ENCODE measurements at regions not wholly inside any gene's neighbourhood (a gene's known extent, or its start where the extent isn't known, plus 50 kb on each side); places are given as distances from the start of the nearest gene placed in this dataset.

DNA sequence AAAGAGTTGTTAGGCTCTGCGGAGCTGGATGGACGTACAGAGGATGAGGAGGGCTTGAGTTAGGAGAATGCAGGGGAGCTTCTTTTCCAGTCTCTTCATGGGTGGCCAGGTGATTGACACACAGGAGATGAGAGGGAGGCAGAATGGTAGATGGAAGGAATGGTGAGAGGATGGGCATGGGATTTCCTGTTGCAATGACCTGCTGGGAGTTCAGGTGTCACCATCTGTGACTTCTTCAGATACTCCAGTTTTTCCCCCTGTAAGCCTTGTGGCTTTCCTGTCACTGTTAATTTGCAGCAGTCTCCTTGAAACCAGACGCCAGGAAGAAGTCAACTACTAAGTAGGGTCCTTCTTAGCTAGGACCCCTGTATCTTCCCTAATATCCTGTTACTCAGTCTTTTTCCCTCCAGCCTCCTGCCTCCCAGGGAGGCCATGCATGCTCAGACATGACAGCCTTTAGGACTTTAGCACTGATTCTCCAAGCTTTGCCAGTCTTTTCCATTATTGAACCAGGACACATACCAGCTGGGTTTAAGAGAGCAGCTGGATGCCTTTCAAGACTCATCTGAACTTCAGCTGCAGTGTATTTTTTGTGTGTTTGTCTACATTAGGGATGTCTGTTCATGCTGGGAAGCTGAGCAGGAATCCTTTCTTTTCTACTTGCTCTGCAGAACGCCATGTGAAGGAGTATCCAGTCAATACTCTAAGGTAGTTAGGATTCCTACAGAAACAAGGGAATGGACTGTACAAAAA is 67.2 kb upstream of the CD180 start:
- H3K36me3 ChIP-seq (ENCODE audit: insufficient read depth, low read length) = no peaks in the 10 kb centered on the region
- Mint-ChIP-seq H3K36me3 (peaks cover 0 to 3% (median 0%) of the 10 kb centered on the region in 3 donors), H3K4me1 (no peaks in the 10 kb centered on the region), H3K27ac (no peak overlapping the region), H3K9me3 (no peaks in the 10 kb centered on the region), H3K4me3 (no peak overlapping the region), H3K27me3 (peaks cover 7 to 11% of the 10 kb centered on the region in 2 donors)
- CTCF ChIA-PET = interaction anchor here (1.2 kb wide), 1 partner anchor 18 kb away, joined by 4 read pairs; no protein-coding TSS in a partner anchor
- H3K27me3 ChIP-seq (ENCODE audit: insufficient read depth, low read length, poor library complexity, severe bottlenecking) = no peaks in the 10 kb centered on the region
- no peak overlapping the region for H3K4me3 ChIP-seq (ENCODE audit: low read length)
- no peak for DNase-seq
- POLR2A ChIA-PET = no interaction called here
- H3K4me1 ChIP-seq (ENCODE audit: insufficient read depth, low read length) = no peaks in the 10 kb centered on the region
- no peaks in the 10 kb centered on the region for H3K9me3 ChIP-seq (ENCODE audit: low read length)
- H3K27ac ChIP-seq (ENCODE audit: low read depth, low read length) = no peak overlapping the region

DNA sequence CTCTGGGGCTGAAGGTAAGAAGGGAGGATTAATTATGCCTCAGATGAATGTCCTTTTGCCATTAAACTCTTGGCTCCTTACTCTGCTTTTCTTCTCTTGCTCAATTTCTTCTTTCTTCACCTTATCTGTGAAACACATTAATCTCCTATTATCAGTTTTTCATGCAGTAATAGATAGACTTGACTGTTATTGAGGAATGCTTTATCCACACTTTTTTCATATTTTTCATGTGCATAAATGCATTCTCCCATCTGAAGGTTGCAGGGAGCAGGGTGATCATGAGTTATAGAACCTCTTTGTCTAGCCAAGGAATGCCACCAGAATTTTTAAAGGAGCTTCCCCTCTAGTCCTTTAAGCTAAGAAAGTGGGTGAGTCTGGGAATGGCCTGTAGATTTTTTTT is 66.4 kb upstream of the CD180 start:
- Histone ChIP-seq H3K4me1 (ENCODE audit: insufficient read depth, low read length) (no peaks in the 10 kb centered on the region), H3K9me3 (ENCODE audit: low read length) (no peaks in the 10 kb centered on the region), H3K36me3 (ENCODE audit: insufficient read depth, low read length) (no peaks in the 10 kb centered on the region), H3K4me3 (ENCODE audit: low read length) (no peak overlapping the region), H3K27me3 (ENCODE audit: insufficient read depth, low read length, poor library complexity, severe bottlenecking) (no peaks in the 10 kb centered on the region), H3K27ac (ENCODE audit: low read depth, low read length) (no peak overlapping the region)
- DNase-seq = no peak
- H3K27me3 Mint-ChIP-seq = peaks cover 7 to 12% of the 10 kb centered on the region in 2 donors
- H3K9me3 Mint-ChIP-seq = no peaks in the 10 kb centered on the region
- H3K27ac Mint-ChIP-seq = no peak overlapping the region
- peaks cover 0 to 3% (median 2%) of the 10 kb centered on the region in 3 donors for H3K36me3 Mint-ChIP-seq
- H3K4me3 Mint-ChIP-seq = no peak overlapping the region
- POLR2A ChIA-PET = no interaction called here
- CTCF ChIA-PET = no interaction called here
- no peaks in the 10 kb centered on the region for H3K4me1 Mint-ChIP-seq

DNA sequence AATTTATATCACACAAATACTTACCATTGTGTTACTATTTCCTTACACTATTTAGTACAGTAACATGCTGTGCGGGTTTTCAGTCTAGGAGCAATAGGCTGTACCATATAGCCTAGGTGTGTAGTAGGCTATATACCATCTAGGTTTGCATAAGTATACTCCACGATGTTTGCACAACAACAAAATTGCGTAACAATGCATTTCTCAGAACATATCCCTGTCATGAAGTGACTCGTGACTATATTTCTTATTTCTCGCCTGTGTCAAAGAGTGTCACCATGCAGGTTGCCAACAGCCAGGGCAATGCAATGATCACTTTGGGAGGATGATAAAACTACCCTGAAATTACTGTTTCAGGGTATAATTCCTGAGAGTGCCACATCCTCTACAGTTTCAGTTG is 65.6 kb upstream of the CD180 start:
- Mint-ChIP-seq H3K36me3 (peaks cover 0 to 3% (median 2%) of the 10 kb centered on the region in 3 donors), H3K27me3 (peaks cover 7 to 12% of the 10 kb centered on the region in 2 donors), H3K4me3 (no peak overlapping the region), H3K27ac (no peak overlapping the region), H3K9me3 (no peaks in the 10 kb centered on the region), H3K4me1 (no peaks in the 10 kb centered on the region)
- H3K36me3 ChIP-seq (ENCODE audit: insufficient read depth, low read length) = no peaks in the 10 kb centered on the region
- H3K27ac ChIP-seq (ENCODE audit: low read depth, low read length) = no peak overlapping the region
- no peaks in the 10 kb centered on the region for H3K9me3 ChIP-seq (ENCODE audit: low read length)
- no peaks in the 10 kb centered on the region for H3K27me3 ChIP-seq (ENCODE audit: insufficient read depth, low read length, poor library complexity, severe bottlenecking)
- DNase-seq = no peak
- no peak overlapping the region for H3K4me3 ChIP-seq (ENCODE audit: low read length)
- ChIA-PET POLR2A (no interaction called here), CTCF (no interaction called here)
- H3K4me1 ChIP-seq (ENCODE audit: insufficient read depth, low read length) = no peaks in the 10 kb centered on the region

DNA sequence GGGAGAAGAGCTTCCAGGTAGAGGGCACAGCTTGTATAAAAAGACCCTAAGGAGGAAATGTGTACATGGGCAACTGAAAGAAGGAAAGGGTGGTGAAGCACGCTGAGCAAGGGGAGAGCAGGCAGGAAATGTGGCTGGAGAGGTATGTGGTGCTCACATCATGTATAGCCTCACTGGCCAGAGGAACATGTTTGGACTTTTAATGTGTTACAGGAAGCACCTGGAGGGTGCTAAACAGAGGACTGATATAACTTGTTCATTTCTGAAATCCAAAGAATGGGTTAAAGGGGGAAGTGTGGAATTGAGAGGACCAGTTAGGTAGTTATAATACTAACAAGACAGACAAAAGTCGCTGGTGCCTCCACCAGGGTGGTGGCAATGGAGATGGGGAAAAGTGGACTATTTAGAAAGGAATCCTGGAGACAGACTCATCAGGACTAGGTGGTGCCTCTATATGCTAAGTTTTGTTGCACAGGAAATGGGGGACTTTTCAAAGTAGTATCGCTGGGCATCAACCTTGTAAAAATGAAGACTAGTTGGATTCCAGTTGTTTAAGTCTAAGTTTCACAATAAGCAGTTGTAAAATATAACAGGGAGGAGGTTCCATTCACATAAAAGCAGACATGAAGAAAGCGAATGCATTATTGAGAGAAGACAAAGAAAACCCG is 63.1 kb upstream of the CD180 start:
- Histone ChIP-seq H3K27me3 (ENCODE audit: insufficient read depth, low read length, poor library complexity, severe bottlenecking) (no peaks in the 10 kb centered on the region), H3K4me1 (ENCODE audit: insufficient read depth, low read length) (no peaks in the 10 kb centered on the region), H3K9me3 (ENCODE audit: low read length) (no peaks in the 10 kb centered on the region), H3K36me3 (ENCODE audit: insufficient read depth, low read length) (no peaks in the 10 kb centered on the region), H3K27ac (ENCODE audit: low read depth, low read length) (no peak overlapping the region), H3K4me3 (ENCODE audit: low read length) (no peak overlapping the region)
- no peaks in the 10 kb centered on the region for H3K4me1 Mint-ChIP-seq
- no peak for DNase-seq
- no peak overlapping the region for H3K27ac Mint-ChIP-seq
- H3K9me3 Mint-ChIP-seq = no peaks in the 10 kb centered on the region
- peaks cover 0 to 5% (median 2%) of the 10 kb centered on the region in 3 donors for H3K36me3 Mint-ChIP-seq
- no peak overlapping the region for H3K4me3 Mint-ChIP-seq
- POLR2A ChIA-PET = no interaction called here
- H3K27me3 Mint-ChIP-seq = peaks cover 7 to 12% of the 10 kb centered on the region in 2 donors
- CTCF ChIA-PET = no interaction called here

DNA sequence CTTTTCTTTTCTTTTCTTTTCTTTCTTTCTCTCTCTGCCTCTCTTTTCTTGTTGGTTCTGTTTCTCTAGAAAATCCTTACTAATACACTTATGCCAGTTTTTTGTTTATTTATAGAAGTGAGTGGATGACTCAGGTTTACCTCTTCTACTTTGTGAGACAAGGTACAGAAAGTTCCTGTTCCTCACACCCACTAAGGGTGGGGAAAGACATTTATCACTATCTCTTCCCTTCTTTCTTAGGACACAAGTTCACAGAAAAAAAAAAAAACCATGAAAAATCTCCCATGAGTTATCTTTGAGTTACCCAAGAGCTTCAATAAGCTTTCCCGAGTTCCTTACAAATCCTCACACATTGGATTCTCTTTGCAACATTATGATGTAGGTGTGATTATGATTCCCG is 60.9 kb upstream of the CD180 start:
- Mint-ChIP-seq H3K4me1 (no peaks in the 10 kb centered on the region), H3K9me3 (peaks cover 0 to 6% (median 0%) of the 10 kb centered on the region in 5 donors), H3K27me3 (peaks cover 11 to 12% of the 10 kb centered on the region in 2 donors), H3K36me3 (peaks cover 0 to 6% (median 2%) of the 10 kb centered on the region in 3 donors), H3K27ac (no peak overlapping the region), H3K4me3 (no peak overlapping the region)
- POLR2A ChIA-PET = no interaction called here
- no peaks in the 10 kb centered on the region for H3K4me1 ChIP-seq (ENCODE audit: insufficient read depth, low read length)
- H3K4me3 ChIP-seq (ENCODE audit: low read length) = no peak overlapping the region
- no peak for DNase-seq
- no peak overlapping the region for H3K27ac ChIP-seq (ENCODE audit: low read depth, low read length)
- CTCF ChIA-PET = no interaction called here
- no peaks in the 10 kb centered on the region for H3K36me3 ChIP-seq (ENCODE audit: insufficient read depth, low read length)
- no peaks in the 10 kb centered on the region for H3K27me3 ChIP-seq (ENCODE audit: insufficient read depth, low read length, poor library complexity, severe bottlenecking)
- no peaks in the 10 kb centered on the region for H3K9me3 ChIP-seq (ENCODE audit: low read length)

DNA sequence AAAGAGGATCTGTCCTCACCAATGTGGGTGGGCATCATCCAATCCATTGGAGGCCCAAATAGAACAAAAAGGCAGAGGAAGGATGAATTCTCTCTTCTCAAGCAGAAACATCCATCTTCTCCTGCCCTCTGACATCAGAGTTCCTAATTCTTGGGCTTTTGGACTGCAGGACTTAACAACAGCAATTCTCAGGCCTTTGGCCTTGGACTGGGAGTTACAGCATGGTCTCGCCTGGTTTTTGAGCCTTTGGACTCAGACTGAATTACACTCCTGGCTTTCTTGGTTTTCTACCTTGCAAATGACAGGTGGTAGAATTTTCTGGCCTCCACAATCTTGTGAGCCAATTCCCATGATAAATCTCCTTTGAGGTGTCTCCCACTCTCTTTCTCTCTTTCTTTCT is 60.5 kb upstream of the CD180 start:
- POLR2A ChIA-PET = no interaction called here
- H3K4me1 Mint-ChIP-seq = no peaks in the 10 kb centered on the region
- H3K27ac ChIP-seq (ENCODE audit: low read depth, low read length) = no peak overlapping the region
- H3K27ac Mint-ChIP-seq = no peak overlapping the region
- CTCF ChIA-PET = no interaction called here
- no peaks in the 10 kb centered on the region for H3K4me1 ChIP-seq (ENCODE audit: insufficient read depth, low read length)
- H3K4me3 Mint-ChIP-seq = no peak overlapping the region
- H3K9me3 Mint-ChIP-seq = peaks cover 0 to 6% (median 0%) of the 10 kb centered on the region in 5 donors
- peaks cover 0 to 9% (median 2%) of the 10 kb centered on the region in 3 donors for H3K36me3 Mint-ChIP-seq
- no peaks in the 10 kb centered on the region for H3K27me3 ChIP-seq (ENCODE audit: insufficient read depth, low read length, poor library complexity, severe bottlenecking)
- no peak for DNase-seq
- H3K9me3 ChIP-seq (ENCODE audit: low read length) = no peaks in the 10 kb centered on the region
- no peak overlapping the region for H3K4me3 ChIP-seq (ENCODE audit: low read length)
- H3K27me3 Mint-ChIP-seq = peaks cover 11 to 12% of the 10 kb centered on the region in 2 donors
- no peaks in the 10 kb centered on the region for H3K36me3 ChIP-seq (ENCODE audit: insufficient read depth, low read length)

DNA sequence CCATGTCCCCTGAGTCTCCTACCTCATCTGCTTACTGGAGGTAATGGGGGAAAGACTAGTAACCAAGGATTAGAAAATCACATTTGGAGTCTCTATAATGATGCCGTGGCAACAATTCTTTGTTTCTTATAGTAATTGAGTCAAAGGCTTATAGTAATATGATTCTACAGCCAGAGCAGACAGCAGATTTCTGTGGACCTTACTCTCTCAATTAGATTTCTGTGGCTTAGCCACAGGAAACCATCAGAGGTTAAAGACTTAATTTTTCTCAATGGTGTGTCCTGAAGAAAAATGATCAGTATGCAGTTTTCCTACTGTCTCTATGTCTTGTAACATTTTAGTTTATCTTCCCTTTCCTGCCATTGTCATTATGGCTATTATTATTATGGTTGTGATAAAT is 59.3 kb upstream of the CD180 start:
- no peaks in the 10 kb centered on the region for H3K4me1 ChIP-seq (ENCODE audit: insufficient read depth, low read length)
- Mint-ChIP-seq H3K27me3 (peaks cover 11 to 12% of the 10 kb centered on the region in 2 donors), H3K4me3 (no peak overlapping the region), H3K9me3 (peaks cover 0 to 6% (median 0%) of the 10 kb centered on the region in 5 donors), H3K36me3 (peaks cover 0 to 9% (median 2%) of the 10 kb centered on the region in 3 donors), H3K4me1 (no peaks in the 10 kb centered on the region), H3K27ac (no peak overlapping the region)
- H3K4me3 ChIP-seq (ENCODE audit: low read length) = no peak overlapping the region
- no peak for DNase-seq
- ChIA-PET CTCF (interaction anchor here (1.5 kb wide), 1 partner anchor 10 kb away, joined by 8 read pairs; no protein-coding TSS in a partner anchor), POLR2A (no interaction called here)
- no peak overlapping the region for H3K27ac ChIP-seq (ENCODE audit: low read depth, low read length)
- H3K36me3 ChIP-seq (ENCODE audit: insufficient read depth, low read length) = no peaks in the 10 kb centered on the region
- no peaks in the 10 kb centered on the region for H3K9me3 ChIP-seq (ENCODE audit: low read length)
- H3K27me3 ChIP-seq (ENCODE audit: insufficient read depth, low read length, poor library complexity, severe bottlenecking) = no peaks in the 10 kb centered on the region

DNA sequence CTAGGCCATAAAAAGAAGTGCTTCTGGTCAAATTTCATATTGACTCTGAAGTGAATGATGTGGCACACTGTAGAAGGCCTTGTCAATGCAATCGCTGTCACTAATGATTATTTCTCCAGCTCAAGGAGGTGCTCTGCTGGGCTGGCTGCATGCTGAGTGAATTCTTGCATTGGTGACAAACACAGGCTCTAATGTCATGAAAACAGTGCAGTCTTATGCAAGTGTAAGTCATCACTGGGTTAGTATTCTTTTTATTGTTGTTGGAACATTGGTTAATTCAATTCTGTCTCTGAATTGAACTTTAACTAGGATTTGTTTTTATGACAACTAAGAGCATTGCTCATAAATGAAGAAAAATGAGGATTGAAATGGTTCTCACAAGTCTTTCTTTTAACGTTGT is 57.3 kb upstream of the CD180 start:
- peaks cover 2 to 5% (median 2%) of the 10 kb centered on the region in 3 donors for H3K4me1 Mint-ChIP-seq
- Histone ChIP-seq H3K4me3 (ENCODE audit: low read length) (no peak overlapping the region), H3K9me3 (ENCODE audit: low read length) (no peaks in the 10 kb centered on the region), H3K27me3 (ENCODE audit: insufficient read depth, low read length, poor library complexity, severe bottlenecking) (no peaks in the 10 kb centered on the region), H3K27ac (ENCODE audit: low read depth, low read length) (no peak overlapping the region), H3K4me1 (ENCODE audit: insufficient read depth, low read length) (no peaks in the 10 kb centered on the region), H3K36me3 (ENCODE audit: insufficient read depth, low read length) (no peaks in the 10 kb centered on the region)
- no peak overlapping the region for H3K27ac Mint-ChIP-seq
- CTCF ChIA-PET = no interaction called here
- DNase-seq = no peak
- no peak overlapping the region for H3K4me3 Mint-ChIP-seq
- H3K27me3 Mint-ChIP-seq = peaks cover 2 to 5% of the 10 kb centered on the region in 2 donors
- POLR2A ChIA-PET = no interaction called here
- H3K36me3 Mint-ChIP-seq = peaks cover 0 to 9% (median 2%) of the 10 kb centered on the region in 3 donors
- H3K9me3 Mint-ChIP-seq = peaks cover 0 to 6% (median 0%) of the 10 kb centered on the region in 5 donors

Measured in CD8-positive, alpha-beta memory T cell (primary cell).